Panc1 (cell line): ENCODE measurements at regions not wholly inside any gene's neighbourhood (a gene's known extent, or its start where the extent isn't known, plus 50 kb on each side); places are given as distances from the start of the nearest gene placed in this dataset.

Source experiments
- ATAC-seq: fragments of 200-7000 bp; cut with Tn5 transposase; 2 replicates; pipeline ENCODE4 v1.9.1; 2020; ENCODE audit warnings: mild to moderate bottlenecking, moderate library complexity
- BruUV-seq: library from RNA; stranded (reverse); fragments of 400-500 nt; replicated peaks from 2 replicates; lab custom pipeline; 2021; lab: Mats Ljungman, UMichigan
- CTCF ChIA-PET: fragments of 300-600 bp; sonication (Branson Sonifier 250); formaldehyde crosslinking; loops from one replicate; lab custom pipeline; 2022; ENCODE audit warnings: antibody characterized with exemption; lab: Charles Lee
- POLR2A ChIA-PET: fragments of 300-600 bp; sonication (Branson Sonifier 250); formaldehyde crosslinking; loops from one replicate; lab custom pipeline; 2022; ENCODE audit warnings: antibody characterized with exemption; lab: Charles Lee
- DNase-seq: peaks from one replicate; pipeline ENCODE4 v3.0.0-alpha.2; 2010; ENCODE audit warnings: low read depth, low spot score
- H3K27ac ChIP-seq: 2 replicates; pipeline ENCODE4 v1.5.1; 2011; ENCODE audit warnings: mild to moderate bottlenecking, low read length, inconsistent platforms
- H3K27me3 ChIP-seq: fragments of 200-500 bp; sonication (Bioruptor generic); 2 replicates; pipeline ENCODE4 v1.6.0; 2014; ENCODE audit warnings: low read length, inconsistent platforms; ENCODE audit not compliant: control insufficient read depth, insufficient read depth
- H3K36me3 ChIP-seq: fragments of 200-500 bp; sonication (Bioruptor generic); 2 replicates; pipeline ENCODE4 v1.5.1; 2014; ENCODE audit warnings: inconsistent platforms, mild to moderate bottlenecking, low read length, moderate library complexity; ENCODE audit not compliant: control insufficient read depth, insufficient read depth
- H3K4me1 ChIP-seq: 2 replicates; pipeline ENCODE4 v1.5.1; 2011; ENCODE audit warnings: inconsistent platforms, mild to moderate bottlenecking, low read length, moderate library complexity; ENCODE audit not compliant: control insufficient read depth, insufficient read depth
- H3K4me3 ChIP-seq, 2 experiments: 2 replicates each; pipeline ENCODE4 v1.5.1; 2011 to 2012; ENCODE audit warnings: low read depth in 2 of 2, low read length in 2 of 2, mild to moderate bottlenecking in 2 of 2, inconsistent platforms in 1 of 2, moderate library complexity in 1 of 2
- H3K9me3 ChIP-seq: fragments of 200-500 bp; sonication (Bioruptor generic); 2 replicates; pipeline ENCODE4 v1.5.1; 2014; ENCODE audit warnings: low read depth, mild to moderate bottlenecking, inconsistent platforms, low read length, moderate library complexity; ENCODE audit not compliant: control insufficient read depth, insufficient read depth
- CTCF ChIP-seq: fragments of 450-650 bp; IDR thresholded peaks from 2 replicates; pipeline ENCODE4 v1.5.1; 2017; ENCODE audit warnings: mild to moderate bottlenecking
- POLR2AphosphoS5 ChIP-seq: IDR thresholded peaks from 2 replicates; pipeline ENCODE4 v1.6.1; 2012; ENCODE audit warnings: mild to moderate bottlenecking, low read depth, low read length, moderate library complexity
- SIN3A ChIP-seq: IDR thresholded peaks from 2 replicates; pipeline ENCODE4 v1.6.1; 2012; ENCODE audit warnings: low read depth, mild to moderate bottlenecking, low read length, moderate library complexity, borderline replicate concordance; ENCODE audit not compliant: insufficient read depth
- TCF7L2 ChIP-seq: IDR thresholded peaks from 2 replicates; pipeline ENCODE4 v1.6.1; 2011; ENCODE audit warnings: mild to moderate bottlenecking, low read depth, low read length, inconsistent platforms
- in situ Hi-C: cut with HindIII; loops from 2 replicates; pipeline ENCODE4 v1.10.0; 2016; ENCODE audit warnings: low sequenced_read_pairs, low pct_unique_long_range_greater_than_20kb
- intact Hi-C: fragments of 100-400 bp; cut with micrococcal nuclease; formaldehyde crosslinking; loops from one replicate; pipeline ENCODE4 v1.10.0; 2022; ENCODE audit not compliant: unreplicated experiment
- TF ChIP-seq, protein P1 (sequence below), 2 experiments: IDR thresholded peaks; 2 replicates each; pipeline ENCODE4 v1.6.1; 2011 to 2012; ENCODE audit warnings: low read depth in 2 of 2, control low read depth in 1 of 2, low read length in 1 of 2, mild to moderate bottlenecking in 1 of 2, moderate library complexity in 1 of 2; ENCODE audit not compliant: insufficient read depth in 1 of 2

GRCh38 chr4:178339769-178340168 is 897.5 kb upstream of the AGA start:
- Histone ChIP-seq H3K4me1 (no peaks in the 10 kb centered on the region), H3K9me3 (no peaks in the 10 kb centered on the region), H3K36me3 (no peaks in the 10 kb centered on the region), H3K27ac (no peak overlapping the region), H3K4me3 (no peak overlapping the region), H3K27me3 (no peaks in the 10 kb centered on the region)
- BruUV-seq: no TSS peak
- intact Hi-C loops (no loop called here), in situ Hi-C loops (no loop called here)
- TF ChIP-seq, protein P1, sequence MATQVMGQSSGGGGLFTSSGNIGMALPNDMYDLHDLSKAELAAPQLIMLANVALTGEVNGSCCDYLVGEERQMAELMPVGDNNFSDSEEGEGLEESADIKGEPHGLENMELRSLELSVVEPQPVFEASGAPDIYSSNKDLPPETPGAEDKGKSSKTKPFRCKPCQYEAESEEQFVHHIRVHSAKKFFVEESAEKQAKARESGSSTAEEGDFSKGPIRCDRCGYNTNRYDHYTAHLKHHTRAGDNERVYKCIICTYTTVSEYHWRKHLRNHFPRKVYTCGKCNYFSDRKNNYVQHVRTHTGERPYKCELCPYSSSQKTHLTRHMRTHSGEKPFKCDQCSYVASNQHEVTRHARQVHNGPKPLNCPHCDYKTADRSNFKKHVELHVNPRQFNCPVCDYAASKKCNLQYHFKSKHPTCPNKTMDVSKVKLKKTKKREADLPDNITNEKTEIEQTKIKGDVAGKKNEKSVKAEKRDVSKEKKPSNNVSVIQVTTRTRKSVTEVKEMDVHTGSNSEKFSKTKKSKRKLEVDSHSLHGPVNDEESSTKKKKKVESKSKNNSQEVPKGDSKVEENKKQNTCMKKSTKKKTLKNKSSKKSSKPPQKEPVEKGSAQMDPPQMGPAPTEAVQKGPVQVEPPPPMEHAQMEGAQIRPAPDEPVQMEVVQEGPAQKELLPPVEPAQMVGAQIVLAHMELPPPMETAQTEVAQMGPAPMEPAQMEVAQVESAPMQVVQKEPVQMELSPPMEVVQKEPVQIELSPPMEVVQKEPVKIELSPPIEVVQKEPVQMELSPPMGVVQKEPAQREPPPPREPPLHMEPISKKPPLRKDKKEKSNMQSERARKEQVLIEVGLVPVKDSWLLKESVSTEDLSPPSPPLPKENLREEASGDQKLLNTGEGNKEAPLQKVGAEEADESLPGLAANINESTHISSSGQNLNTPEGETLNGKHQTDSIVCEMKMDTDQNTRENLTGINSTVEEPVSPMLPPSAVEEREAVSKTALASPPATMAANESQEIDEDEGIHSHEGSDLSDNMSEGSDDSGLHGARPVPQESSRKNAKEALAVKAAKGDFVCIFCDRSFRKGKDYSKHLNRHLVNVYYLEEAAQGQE (IDR thresholded peaks at IDR 0.05; ENCODE audit: insufficient read depth in 1 of 2, low read depth in 2 of 2, low read length in 1 of 2): peak in 1 of 2 experiments; percentile 61; a peak in 2 of 4 replicates
- no peak for TF ChIP-seq POLR2AphosphoS5
- no peak for TF ChIP-seq SIN3A
- ChIA-PET POLR2A (no interaction called here), CTCF (no interaction called here)
- ATAC-seq: no peak
- DNase-seq: no peak

GRCh38 chr4:178340468-178340867 is 898.2 kb upstream of the AGA start:
- Histone ChIP-seq H3K4me1 (no peaks in the 10 kb centered on the region), H3K36me3 (no peaks in the 10 kb centered on the region), H3K27me3 (no peaks in the 10 kb centered on the region), H3K9me3 (no peaks in the 10 kb centered on the region), H3K4me3 (no peak overlapping the region), H3K27ac (no peak overlapping the region)
- CTCF ChIA-PET: no interaction called here
- no peak for ATAC-seq
- DNase-seq: no peak
- POLR2A ChIA-PET: no interaction called here
- in situ Hi-C loops: no loop called here
- intact Hi-C loops: no loop called here
- no peak for TF ChIP-seq SIN3A
- no peak for TF ChIP-seq POLR2AphosphoS5
- no peak for TF ChIP-seq TCF7L2
- no peak for TF ChIP-seq CTCF
- TF ChIP-seq, protein P1 (IDR thresholded peaks at IDR 0.05; ENCODE audit: insufficient read depth in 1 of 2, low read depth in 2 of 2, low read length in 1 of 2): no peak
- BruUV-seq: no TSS peak
